ENCODE measurements at regions not wholly inside any gene's neighbourhood (a gene's known extent, or its start where the extent isn't known, plus 50 kb on each side); places are given as distances from the start of the nearest gene placed in this dataset.

- TF ChIP-seq SUZ12 (IDR thresholded peaks at IDR 0.05; ENCODE audit: extremely low read depth, insufficient read depth, insufficient read length) (no peak), YY1 (IDR thresholded peaks at IDR 0.05; ENCODE audit: insufficient read depth, insufficient read length) (no peak)
These were observed 80.4 kb upstream of the SLC6A6 start for GRCh38 chr3:14322001-14322400.
